NT2/D1 (cell line): ENCODE measurements at regions not wholly inside any gene's neighbourhood (a gene's known extent, or its start where the extent isn't known, plus 50 kb on each side); places are given as distances from the start of the nearest gene placed in this dataset.

Experiments used
- YY1 ChIP-seq: IDR thresholded peaks from 2 replicates; pipeline ENCODE4 v1.6.1; 2011; ENCODE audit not compliant: insufficient read length, insufficient read depth
- ZNF274 ChIP-seq: IDR thresholded peaks from 2 replicates; pipeline ENCODE4 v1.6.1; 2011; ENCODE audit warnings: mild to moderate bottlenecking, low read depth, low read length

- no peak for TF ChIP-seq YY1
- no peak for TF ChIP-seq ZNF274
Measured at GRCh38 chr10:85458324-85458723, 908.3 kb downstream of the GRID1 start.
